GM20000 (cell line): ENCODE measurements at regions not wholly inside any gene's neighbourhood (a gene's known extent, or its start where the extent isn't known, plus 50 kb on each side); places are given as distances from the start of the nearest gene placed in this dataset.

Experiments
- DNase-seq: peaks from one replicate; pipeline ENCODE4 v3.0.0; 2012; ENCODE audit warnings: low spot score
- CTCF ChIP-seq: IDR thresholded peaks from 2 replicates; pipeline ENCODE4 v1.5.1; 2012; ENCODE audit warnings: mild to moderate bottlenecking, control low read depth; ENCODE audit errors: extremely low read depth, missing control alignments

GRCh38 chr1:4115191-4115900 lies 215.3 kb upstream of the C1orf174 start:
- no peak for TF ChIP-seq CTCF
- no peak for DNase-seq

- DNase-seq = no peak
- no peak for TF ChIP-seq CTCF
Observed at GRCh38 chr1:4117196-4117595, 217.1 kb upstream of the C1orf174 start.

- no peak for DNase-seq
- TF ChIP-seq CTCF = no peak
Observed at GRCh38 chr1:4118746-4119515, 218.9 kb upstream of the C1orf174 start.

- TF ChIP-seq CTCF = no peak
- no peak for DNase-seq
Observed at GRCh38 chr1:4119516-4120220, 219.6 kb upstream of the C1orf174 start.

GRCh38 chr1:4120557-4121292 lies 220.7 kb upstream of the C1orf174 start:
- no peak for TF ChIP-seq CTCF
- no peak for DNase-seq

GRCh38 chr1:4121293-4121684 lies 221.2 kb upstream of the C1orf174 start:
- DNase-seq = no peak
- TF ChIP-seq CTCF = no peak
